ENCODE measurements at regions not wholly inside any gene's neighbourhood (a gene's known extent, or its start where the extent isn't known, plus 50 kb on each side); places are given as distances from the start of the nearest gene placed in this dataset.

DNA sequence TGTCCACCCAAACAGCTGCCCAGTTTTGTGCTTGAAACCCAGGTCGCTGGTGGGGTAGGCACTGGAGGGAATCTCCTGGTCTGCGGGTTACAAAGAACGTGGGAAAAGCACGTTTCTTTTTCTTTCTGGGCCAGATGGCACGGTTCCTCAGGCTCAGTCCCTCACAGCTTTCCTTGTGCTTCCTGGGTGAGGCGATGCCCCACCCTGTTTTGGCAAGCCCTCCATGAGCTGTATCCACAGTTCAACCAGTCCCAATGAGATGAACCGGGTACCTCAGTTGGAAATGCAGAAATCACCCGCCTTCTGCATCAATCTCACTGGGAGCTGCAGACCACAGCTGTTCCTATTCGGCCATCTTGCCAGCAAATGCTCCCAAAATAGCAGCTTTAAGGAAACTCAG lies 51.4 kb upstream of the TMTC2 start:
- H3K4me1 ChIP-seq: no peaks in the 10 kb centered on the region
- TF ChIP-seq POLR2A (IDR thresholded peaks at IDR 0.05): no peak
- TF ChIP-seq, protein P1, sequence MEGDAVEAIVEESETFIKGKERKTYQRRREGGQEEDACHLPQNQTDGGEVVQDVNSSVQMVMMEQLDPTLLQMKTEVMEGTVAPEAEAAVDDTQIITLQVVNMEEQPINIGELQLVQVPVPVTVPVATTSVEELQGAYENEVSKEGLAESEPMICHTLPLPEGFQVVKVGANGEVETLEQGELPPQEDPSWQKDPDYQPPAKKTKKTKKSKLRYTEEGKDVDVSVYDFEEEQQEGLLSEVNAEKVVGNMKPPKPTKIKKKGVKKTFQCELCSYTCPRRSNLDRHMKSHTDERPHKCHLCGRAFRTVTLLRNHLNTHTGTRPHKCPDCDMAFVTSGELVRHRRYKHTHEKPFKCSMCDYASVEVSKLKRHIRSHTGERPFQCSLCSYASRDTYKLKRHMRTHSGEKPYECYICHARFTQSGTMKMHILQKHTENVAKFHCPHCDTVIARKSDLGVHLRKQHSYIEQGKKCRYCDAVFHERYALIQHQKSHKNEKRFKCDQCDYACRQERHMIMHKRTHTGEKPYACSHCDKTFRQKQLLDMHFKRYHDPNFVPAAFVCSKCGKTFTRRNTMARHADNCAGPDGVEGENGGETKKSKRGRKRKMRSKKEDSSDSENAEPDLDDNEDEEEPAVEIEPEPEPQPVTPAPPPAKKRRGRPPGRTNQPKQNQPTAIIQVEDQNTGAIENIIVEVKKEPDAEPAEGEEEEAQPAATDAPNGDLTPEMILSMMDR (IDR thresholded peaks at IDR 0.05): no peak
- WGBS, 2 donors: 70 to 83% methylated on average over 9 of the region's 9 CpGs
- H3K27ac ChIP-seq: no peak overlapping the region
- ATAC-seq (no peak), DNase-seq (no peak)
- no peaks in the 10 kb centered on the region for H3K9me3 ChIP-seq
- intact Hi-C loops (cut with DNase I): no loop called here
- H3K36me3 ChIP-seq (replicated peaks in 1 of 2; ENCODE audit: insufficient read depth in 1 of 2, low read depth in 2 of 2): no peaks in the 10 kb centered on the region
- no peak overlapping the region for H3K4me3 ChIP-seq
- H3K27me3 ChIP-seq: no peaks in the 10 kb centered on the region
